HG03159 (cell line): ENCODE measurements at regions not wholly inside any gene's neighbourhood (a gene's known extent, or its start where the extent isn't known, plus 50 kb on each side); places are given as distances from the start of the nearest gene placed in this dataset.

Experiments
- ATAC-seq: cut with Tn5 transposase; IDR thresholded peaks from one replicate; pipeline ENCODE4 v1.9.1; 2021; ENCODE audit warnings: mild to moderate bottlenecking, moderate library complexity; ENCODE audit not compliant: unreplicated experiment

- ATAC-seq: no peak
These were observed 174.7 kb upstream of the SLC24A5 start for GRCh38 chr15:47945872-47946650.

GRCh38 chr15:47949815-47950214, 171.0 kb upstream of the SLC24A5 start:
- no peak for ATAC-seq

- no peak for ATAC-seq
These were observed 170.3 kb upstream of the SLC24A5 start for GRCh38 chr15:47950447-47950846.

GRCh38 chr15:47951781-47952180, 169.0 kb upstream of the SLC24A5 start:
- no peak for ATAC-seq

GRCh38 chr15:47954196-47954595, 166.6 kb upstream of the SLC24A5 start:
- ATAC-seq: no peak

GRCh38 chr15:47955021-47955420, 165.8 kb upstream of the SLC24A5 start:
- ATAC-seq: no peak

GRCh38 chr15:47959617-47960413, 161.0 kb upstream of the SLC24A5 start:
- no peak for ATAC-seq

GRCh38 chr15:47961401-47962090, 159.2 kb upstream of the SLC24A5 start:
- ATAC-seq: peak; percentile 89

GRCh38 chr15:47963265-47963664, 157.5 kb upstream of the SLC24A5 start:
- no peak for ATAC-seq

- ATAC-seq: no peak
These were observed 156.6 kb upstream of the SLC24A5 start for GRCh38 chr15:47964229-47964628.

GRCh38 chr15:47965297-47965696, 155.5 kb upstream of the SLC24A5 start:
- no peak for ATAC-seq

GRCh38 chr15:47968593-47968992, 152.2 kb upstream of the SLC24A5 start:
- ATAC-seq: no peak

GRCh38 chr15:47971637-47972036, 149.2 kb upstream of the SLC24A5 start:
- no peak for ATAC-seq

GRCh38 chr15:47972738-47973137, 148.1 kb upstream of the SLC24A5 start:
- ATAC-seq: no peak

GRCh38 chr15:47974724-47975123, 146.1 kb upstream of the SLC24A5 start:
- ATAC-seq: no peak

GRCh38 chr15:47975427-47975826, 145.4 kb upstream of the SLC24A5 start:
- ATAC-seq: no peak

- ATAC-seq: no peak
These were observed 137.3 kb upstream of the SLC24A5 start for GRCh38 chr15:47983533-47983932.

- no peak for ATAC-seq
These were observed 135.2 kb upstream of the SLC24A5 start for GRCh38 chr15:47985568-47985967.

- peak; percentile 8 for ATAC-seq
These were observed 133.3 kb upstream of the SLC24A5 start for GRCh38 chr15:47987461-47987860.

GRCh38 chr15:47987908-47988532, 132.8 kb upstream of the SLC24A5 start:
- peak; percentile 95 for ATAC-seq

GRCh38 chr15:47988564-47988963, 132.2 kb upstream of the SLC24A5 start:
- no peak for ATAC-seq
